Inflammatory macrophage (primary cell): ENCODE measurements at regions not wholly inside any gene's neighbourhood (a gene's known extent, or its start where the extent isn't known, plus 50 kb on each side); places are given as distances from the start of the nearest gene placed in this dataset.
"Not testable (repeated sequence)": the region's sequence is repeated elsewhere in the genome, so short reads cannot be mapped to it uniquely, and the experiment has no call there.

ENCODE experiments used
- DNase-seq, 2 donors: peaks; one replicate each; pipeline ENCODE4 v3.0.0-alpha.2; 2020 to 2022

DNA sequence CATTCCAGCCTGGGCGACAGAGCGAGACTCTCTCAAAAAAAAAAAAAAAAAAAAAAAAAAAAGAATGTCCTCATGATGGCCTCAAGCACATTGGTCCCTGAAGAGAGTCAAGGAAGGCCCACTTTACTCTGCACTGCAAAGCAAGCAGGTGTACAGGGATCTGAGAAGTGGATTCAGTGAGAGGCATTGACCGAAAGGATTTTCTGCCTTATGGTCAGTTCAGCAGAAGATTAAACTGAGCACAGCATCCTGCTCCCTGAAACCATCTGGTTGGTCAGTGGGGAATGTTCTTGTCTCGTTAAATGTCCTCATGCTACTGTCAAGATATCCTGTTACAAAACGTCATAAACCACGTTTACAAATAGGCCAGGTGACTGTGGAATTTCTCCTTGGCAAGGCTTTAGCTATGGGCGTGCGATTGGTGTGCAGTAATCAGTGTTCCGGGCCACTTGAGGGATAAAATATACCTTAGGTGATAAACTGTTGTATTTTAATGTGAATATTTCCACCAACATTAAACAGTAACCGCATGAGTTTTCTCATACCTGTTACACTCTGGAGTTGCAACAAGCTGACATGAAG, 195.0 kb downstream of the ADRA2C start:
- not testable (repeated sequence) for DNase-seq

DNA sequence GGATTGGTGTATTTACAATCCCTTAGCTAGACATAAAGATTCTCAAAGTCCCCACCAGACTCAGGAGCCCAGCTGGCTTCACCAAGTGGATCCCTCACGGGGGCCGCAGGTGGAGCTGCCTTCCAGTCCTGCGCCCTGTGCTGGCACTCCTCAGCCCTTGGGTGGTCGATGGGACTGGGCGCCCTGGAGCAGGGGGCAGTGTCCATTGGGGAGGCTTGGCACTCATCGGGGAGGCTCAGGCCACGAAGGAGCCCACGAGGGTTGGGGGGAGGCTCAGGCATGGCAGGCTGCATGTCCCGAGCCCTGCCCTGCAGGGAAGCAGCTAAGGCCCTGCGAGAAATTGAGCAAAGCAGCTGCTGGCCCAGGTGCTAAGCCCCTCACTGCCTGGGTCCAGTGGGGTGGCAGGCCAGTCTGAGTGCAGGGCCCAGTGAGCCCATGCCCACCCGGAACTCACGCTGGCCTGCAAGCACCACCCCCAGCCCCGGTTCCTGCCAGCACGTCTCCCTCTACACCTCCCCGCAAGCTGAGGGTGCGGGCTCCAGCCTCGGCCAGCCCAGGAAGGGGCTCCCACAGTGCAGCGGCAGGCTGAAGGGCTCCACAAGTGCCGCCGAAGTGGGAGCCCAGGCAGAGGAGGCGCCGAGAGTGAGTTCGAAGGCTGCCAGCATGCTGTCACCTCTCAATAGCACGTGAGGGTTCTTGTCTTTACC, 198.5 kb downstream of the ADRA2C start:
- not testable (repeated sequence) for DNase-seq

DNA sequence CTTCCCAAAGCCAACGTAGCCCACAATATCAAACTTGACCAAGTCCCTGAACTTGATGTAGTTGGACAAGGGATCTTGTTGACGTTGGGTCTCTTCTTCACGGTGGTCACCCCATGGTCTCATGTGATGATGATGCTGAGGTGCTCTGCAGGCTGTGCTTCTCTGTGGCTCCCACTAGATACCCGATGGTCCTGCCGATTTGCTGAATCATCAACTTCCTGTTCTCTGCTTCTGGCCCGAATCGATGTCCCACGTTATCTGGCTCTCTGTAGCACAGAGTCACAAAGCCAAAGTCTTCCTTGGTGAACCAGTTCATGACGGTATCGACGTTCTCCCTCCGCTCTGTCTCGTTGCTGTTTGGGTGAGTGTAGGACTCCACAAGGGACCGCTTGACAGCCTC, 201.0 kb downstream of the ADRA2C start:
- DNase-seq = not testable (repeated sequence)

DNA sequence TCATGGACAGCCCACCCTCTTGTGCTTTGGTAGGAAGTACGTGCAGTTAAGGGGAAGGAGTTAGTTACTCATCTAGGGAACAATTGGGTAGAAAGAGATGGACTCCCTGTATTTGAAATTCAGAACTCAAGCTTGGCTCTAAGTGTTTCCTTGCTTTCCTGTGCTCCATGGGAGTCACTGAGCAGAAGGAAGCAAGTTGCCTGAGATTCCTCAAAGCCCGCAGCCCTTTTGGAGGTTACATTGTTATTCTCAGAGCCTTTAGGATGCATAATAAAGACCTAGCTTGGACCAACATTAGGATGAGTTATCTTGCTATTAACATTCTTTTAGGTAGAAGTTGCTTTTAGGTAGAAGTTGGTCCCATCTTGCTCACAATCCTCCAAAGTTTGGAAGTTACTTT, 206.4 kb downstream of the ADRA2C start:
- not testable (repeated sequence) for DNase-seq

DNA sequence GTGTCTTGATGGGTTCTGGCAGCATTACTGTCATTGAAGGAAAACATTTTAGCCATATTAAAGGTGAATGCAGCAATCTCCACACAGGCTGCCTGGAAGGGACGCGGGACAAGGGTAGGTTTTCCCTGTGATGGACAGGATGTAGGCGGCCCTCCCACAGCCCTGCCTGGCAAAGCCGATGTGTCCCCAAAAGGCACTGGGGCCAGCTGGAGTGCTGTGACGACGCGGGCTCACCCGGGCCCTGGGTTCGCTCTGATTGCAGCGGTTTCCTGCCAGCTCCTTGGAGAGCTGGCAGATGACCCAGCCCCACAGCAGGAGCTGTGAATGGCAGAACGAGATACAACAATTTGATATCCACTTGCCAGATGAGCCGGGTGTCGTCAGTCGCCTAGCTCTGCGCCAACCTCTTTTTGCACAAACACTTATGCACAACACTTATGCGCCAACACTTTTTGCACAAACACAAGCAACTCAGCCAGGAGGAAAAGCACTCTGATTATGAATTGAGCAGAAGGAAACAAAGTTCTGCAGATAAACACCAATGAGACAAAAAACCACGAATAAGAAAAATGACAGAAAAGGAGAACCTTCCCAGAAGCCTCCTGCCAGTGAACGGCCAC, 207.5 kb downstream of the ADRA2C start:
- not testable (repeated sequence) for DNase-seq

DNA sequence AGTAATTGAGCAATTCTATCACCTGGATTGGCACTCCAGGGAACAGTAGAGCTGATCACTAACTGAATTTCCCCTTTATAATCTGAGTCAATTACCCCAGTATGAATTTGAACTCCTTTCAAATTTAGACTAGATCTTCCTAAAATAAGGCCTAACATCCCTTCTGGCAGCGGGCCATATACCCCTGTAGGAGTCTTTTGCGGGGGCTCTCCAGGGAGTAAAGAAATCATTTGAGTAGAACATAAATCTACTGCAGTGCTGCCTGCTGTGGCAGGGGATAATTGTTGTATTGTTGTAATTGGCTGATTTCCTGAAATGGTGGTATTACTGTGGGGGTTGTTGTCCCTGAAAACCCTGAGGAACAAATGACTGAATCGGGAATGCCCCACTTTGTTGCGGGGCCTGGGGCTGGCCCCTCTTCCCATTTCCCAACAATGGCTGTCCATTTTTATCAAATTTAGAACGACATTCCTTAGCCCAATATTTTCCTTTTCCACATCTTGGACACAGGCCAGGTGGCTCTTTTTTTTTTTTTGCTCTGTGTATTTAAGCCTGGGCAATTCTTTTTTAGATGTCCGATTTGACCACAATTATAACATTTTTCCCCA, 217.4 kb downstream of the ADRA2C start:
- DNase-seq = not testable (repeated sequence)

DNA sequence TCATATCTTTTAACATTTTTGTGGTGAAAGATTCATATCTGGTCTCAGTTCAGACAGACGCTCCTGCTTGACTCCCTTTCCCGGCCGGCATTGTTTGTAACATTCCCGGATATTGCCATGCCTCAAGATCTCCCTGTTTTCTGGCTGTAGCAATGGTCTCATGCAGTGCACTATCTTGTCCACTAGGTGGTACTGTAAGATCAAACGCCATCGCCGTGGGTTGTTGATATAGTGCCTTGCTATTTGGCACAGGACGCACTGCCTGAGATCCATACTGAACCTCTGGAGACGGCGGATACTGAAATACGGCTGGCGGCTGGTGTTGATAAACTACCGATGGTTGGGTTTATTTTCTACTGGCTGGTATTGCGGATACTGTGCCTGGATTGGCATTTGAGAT, 218.6 kb downstream of the ADRA2C start:
- DNase-seq = not testable (repeated sequence)

DNA sequence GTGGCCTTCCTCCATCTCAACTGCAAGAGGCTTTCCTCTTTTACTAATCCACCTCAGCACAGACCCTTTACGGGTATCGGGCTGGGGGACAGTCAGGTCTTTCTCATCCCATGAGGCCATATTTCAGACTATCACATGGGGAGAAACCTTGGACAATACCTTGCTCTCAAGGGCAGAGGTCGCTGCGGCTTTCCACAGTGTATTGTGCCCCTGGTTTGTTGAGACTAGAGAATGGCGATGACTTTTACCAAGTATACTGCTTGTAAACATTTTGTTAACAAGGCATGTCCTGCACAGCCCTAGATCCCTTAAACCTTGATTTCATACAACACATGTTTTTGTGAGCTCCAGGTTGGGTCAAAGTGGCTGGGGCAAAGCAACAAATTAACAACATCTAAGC, 220.2 kb downstream of the ADRA2C start:
- DNase-seq = not testable (repeated sequence)

DNA sequence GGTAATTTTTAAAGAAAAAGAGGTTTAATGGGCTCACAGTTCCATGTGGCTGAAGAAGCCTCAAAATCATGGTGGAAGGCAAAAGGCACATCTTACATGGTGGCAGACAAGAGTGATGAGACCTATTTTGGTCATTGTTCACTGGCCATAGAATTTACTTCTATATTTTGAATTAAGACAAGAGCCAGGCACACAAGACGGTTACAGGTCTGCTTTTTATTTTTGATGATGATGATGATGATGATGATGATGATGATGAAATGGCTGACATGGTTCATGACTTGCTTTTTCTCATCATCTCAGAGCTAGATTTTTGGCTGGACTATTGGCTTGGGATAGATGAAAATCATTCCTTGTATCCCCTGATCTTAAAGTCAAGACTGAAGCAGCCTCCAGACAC, 229.3 kb downstream of the OTOP1 start:
- not testable (repeated sequence) for DNase-seq

DNA sequence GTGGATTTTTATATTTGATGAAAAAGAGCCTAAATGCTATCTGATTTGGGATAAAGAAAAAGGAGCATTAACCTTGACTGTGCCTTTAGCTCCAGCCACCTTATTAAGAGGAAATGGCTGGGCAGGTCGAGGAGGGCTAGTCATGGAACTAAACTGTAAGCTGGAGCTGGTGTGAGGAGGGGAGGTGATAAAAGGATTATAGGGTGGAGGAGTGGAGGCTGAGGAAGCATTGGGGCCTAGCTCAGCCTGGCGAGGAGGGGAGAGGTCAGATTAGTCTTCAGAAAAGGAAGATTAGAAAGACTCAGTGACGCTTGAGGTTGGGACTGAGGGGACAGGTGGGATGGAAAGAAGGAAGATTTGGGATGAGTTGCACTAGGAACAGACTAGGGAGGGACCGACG, 222.7 kb downstream of the OTOP1 start:
- not testable (repeated sequence) for DNase-seq

DNA sequence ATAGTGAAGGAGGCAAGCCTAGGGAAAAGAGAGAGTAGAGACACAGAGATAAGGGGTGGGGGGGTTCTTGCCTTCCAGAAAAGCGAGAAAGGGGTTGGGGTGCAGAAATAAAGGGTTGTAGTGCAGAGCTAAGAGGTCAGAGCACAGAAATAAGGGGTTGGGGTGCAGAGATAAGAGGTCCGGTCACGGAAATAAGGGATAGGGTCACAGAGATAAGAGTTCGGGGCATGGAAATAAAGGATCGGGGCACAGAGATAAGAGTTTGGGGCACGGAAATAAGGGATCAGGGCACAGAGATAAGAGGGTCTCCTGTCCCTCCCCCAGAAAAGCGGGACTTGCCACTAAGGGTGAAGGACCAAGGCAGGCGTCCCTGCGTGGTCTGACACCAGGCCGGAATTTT, 222.0 kb downstream of the OTOP1 start:
- not testable (repeated sequence) for DNase-seq

DNA sequence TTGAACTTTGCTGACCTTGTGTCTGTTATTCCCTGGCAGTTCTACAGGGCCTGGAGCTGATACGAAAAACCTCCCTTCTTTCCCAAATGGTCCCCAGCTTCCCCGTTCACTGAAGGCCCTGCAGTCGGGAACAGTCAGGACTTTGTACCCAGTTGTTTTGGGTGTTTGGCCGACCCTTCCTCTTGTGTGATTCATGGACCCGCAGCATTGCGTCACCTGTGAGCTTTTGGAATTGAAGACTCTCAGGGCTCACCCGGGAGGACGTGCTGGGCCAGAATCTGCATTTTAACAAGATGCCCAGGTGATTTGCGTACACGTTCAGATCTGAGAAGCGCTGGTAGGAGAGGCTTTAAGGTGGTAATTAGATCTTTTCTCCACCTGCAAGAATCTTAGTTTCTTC, 220.4 kb downstream of the OTOP1 start:
- DNase-seq = not testable (repeated sequence)

DNA sequence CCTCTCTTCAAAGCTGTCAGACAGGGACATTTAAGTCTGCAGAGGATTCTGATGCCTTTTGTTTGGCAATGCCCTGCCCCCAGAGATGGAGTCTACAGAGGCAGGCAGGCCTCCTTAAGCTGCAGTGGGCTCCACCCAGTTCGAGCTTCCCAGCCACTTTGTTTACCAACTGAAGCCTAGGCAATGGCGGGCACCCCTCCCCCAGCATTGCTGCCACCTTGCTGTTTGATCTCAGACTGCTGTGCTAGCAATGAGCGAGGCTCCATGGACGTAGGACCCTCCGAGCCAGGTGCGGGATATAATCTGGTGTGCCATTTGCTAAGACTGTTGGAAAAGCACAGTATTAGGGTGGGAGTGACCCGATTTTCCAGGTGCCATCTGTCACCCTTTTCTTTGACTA, 207.7 kb downstream of the OTOP1 start:
- not testable (repeated sequence) for DNase-seq

DNA sequence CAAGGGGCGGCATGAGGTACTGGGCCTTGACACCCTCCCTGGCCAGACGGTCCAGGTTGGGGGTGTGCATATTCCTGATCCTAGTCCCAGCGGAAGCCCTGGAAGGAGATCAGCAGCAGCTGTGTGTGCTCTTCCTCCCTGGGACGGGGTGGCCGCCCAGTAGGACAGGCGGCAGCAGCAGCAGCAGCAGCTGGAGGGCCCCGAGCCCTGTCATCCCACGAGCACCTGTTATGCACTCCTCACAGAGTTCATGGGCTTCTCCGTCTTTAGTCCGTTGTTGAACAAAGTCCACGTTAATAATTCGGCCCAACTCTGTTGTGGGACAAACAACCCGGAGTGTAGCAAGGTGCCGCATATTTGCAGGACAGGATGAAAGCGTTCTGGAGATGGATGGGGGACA, 205.6 kb downstream of the OTOP1 start:
- not testable (repeated sequence) for DNase-seq

DNA sequence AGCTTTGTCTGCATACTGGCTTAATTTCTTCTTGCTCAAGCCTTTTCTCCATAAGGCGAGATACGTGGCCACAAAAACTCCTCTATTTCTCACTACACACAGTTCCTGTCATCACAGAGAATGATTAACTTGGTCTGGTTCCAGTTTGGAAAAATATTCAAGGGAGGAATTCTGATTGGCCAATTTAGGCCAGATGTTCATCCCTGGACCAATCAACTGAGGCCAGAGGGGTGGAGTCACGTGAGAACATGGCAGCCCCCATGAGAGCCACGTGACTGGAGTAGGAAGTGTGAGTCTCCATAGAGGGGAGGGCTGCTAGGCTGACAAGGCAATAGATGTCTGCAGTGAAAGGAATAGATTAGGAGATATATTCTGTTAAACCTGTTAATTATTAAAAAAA, 200.0 kb downstream of the OTOP1 start:
- DNase-seq = not testable (repeated sequence)

DNA sequence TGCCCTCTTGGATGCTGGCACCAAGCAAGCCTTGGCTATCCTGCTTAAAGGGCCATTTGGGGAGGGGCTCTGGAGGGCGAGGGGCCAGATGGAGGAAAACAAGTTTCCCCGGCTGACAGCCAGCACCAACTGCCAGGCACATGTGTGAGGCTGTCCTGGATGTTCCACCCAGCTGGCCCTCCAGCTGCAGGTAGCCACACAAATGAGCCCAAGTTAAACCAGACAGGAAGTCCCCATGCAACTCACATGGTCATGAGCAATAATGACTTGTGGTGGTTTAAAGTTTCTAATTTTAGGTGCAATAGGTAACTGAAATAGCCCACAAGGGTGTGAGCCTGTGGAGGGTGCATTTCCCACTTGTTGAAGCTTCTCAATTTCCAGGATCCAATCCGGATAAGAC, 198.0 kb downstream of the OTOP1 start:
- not testable (repeated sequence) for DNase-seq

DNA sequence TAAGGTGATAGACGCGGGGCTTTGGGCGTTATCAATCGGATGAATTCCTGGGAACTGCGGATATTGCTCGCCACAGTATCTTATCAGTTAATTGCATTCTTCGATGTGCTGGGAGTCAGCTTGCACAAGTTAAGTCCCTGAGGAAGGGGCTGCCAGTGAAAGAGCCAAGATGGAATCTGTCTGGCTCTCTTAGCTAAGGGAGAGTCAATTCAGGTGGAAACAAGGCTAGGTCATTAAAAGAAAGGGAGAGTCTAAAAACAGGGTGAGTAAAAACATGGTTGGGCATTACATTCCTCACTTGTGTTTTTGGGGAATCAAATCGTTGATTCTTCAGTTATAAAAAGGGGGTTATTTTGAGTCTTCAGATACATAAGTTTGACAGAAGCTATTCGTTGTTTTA, 196.2 kb downstream of the OTOP1 start:
- DNase-seq = not testable (repeated sequence)

DNA sequence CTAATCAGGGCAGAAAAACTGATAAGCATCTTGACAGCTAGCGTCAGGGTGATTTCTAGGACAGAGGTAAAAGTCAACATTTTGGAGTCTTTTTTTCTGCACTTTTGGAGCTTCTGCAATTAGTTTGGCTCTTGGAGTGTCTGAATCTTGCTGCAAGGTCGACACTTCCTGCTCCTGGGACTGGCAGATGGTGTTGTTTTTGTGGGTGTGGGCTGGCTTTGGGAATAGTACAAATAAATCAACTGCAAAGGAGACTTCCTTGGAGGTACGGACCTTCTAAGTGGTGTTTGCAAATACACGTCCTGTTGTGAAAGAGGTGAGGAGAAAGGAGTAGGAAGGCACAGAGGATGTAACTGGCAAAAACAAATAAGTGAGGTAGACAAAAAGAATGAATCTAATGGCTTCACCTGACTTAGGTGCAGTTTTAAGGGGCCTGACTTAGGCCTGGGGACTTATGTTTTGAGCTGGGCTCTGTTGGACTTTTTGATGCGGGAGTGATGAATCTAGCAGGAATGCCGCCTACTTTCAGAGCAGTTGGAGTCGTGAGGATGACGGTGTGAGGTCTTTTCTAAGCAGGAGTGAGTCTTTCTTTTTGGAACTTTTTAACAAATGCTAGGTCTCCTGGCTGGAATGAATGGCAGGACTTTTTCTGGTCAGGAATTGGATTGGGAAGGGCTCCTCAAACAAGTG, 195.1 kb downstream of the OTOP1 start:
- DNase-seq = not testable (repeated sequence)

DNA sequence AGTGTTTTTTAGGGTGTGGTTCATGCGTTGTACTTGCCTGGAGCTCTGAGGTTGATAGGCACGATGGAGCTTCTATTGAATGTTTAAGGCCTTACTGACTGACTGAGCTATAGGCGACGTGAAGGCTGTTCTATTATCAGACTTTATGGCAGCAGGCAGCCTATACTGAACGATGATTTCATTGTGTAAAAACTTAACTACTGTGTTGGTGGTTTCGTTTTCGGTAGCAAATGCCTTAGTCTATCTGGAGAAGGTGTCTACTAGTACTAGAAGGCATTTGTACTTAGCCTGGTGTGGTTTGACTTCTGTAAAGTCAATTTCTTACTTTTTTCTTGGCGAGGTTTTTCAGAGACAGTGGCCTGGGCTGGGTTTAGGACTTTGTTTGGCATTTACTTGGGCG, 194.4 kb downstream of the OTOP1 start:
- not testable (repeated sequence) for DNase-seq

DNA sequence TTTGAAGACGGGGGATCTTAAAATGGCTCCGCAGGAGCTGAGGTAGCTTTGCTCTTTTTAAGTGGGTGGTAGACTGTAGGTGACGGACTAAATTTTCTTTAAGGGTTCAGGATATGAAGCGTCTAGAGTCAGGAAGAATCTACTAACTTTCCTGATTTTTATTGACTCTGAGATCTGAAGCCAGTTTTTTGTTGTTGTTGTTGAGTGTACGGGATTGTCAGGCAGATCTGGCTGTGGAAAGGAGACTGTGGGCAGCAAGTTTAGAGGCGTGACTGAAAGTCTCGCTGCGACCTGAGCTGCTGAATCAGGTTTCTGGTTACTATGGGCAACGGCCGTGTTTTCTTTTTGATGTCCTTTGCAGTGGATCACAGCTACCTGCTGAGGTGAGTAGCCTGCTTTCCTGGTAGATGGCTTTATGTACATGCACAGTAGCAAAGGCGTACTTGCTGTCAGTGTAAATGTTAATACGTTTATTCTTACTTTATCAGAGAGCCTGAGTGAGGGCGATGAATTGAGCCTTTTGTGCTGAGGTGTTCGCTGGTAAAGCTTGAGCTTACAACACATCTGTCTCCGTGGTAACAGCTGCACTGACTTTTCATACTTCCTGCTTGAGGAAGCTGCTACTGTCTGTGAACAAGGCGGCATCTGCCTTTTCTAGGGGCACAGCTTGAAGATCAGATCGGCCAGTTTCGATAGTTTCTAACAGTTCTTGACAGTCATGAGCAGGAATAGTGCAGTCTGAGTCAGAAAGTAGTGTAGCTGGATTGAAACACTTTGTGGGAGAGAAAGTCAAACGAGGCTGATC, 193.7 kb downstream of the OTOP1 start:
- not testable (repeated sequence) for DNase-seq

DNA sequence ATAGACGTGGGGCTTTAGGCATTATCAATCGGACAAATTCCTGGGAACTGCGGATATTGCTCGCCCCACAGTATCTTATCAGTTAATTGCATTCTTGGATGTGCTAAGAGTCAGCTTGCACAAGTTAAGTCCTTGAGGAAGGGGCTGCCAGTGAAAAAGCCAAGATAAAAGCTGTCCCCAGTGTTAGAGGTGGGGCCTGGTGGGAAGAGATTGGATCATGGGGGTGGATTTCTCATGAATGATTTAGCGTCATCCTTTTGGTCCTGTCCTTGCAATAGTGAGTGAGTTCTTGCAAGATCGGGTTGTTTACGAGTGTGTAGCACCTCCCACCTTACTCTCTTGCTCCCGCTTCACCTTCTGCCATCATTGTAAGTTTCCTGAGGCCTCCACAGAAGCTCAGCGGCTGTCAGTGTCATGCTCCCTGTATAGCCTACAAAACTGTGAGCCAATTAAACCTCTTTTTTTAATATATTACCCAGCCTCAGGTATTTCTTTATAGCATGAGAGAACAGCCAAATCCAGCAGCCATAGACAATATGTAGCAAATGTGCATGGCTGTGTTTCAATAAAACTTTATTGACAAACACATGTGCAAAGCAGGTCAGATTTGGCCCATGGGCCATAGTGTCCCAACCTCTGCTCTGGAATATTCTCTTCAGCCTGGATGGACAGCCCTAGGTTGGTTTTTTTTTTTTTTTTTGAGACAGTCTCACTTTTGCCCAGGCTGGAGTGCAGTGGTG, 189.2 kb downstream of the OTOP1 start:
- DNase-seq = not testable (repeated sequence)
